HG02642 (cell line): ENCODE measurements at regions not wholly inside any gene's neighbourhood (a gene's known extent, or its start where the extent isn't known, plus 50 kb on each side); places are given as distances from the start of the nearest gene placed in this dataset.
"Not testable (repeated sequence)": the region's sequence is repeated elsewhere in the genome, so short reads cannot be mapped to it uniquely, and the experiment has no call there.

ENCODE experiments used
- ATAC-seq: cut with Tn5 transposase; IDR thresholded peaks from one replicate; pipeline ENCODE4 v1.9.1; 2021; ENCODE audit warnings: mild to moderate bottlenecking; ENCODE audit not compliant: unreplicated experiment, poor library complexity

- no peak for ATAC-seq
Observed at GRCh38 chr3:181915551-181915950, 203.8 kb downstream of the SOX2 start.

GRCh38 chr3:181916013-181916412 is 204.3 kb downstream of the SOX2 start:
- ATAC-seq: no peak

GRCh38 chr3:181917027-181917426 is 205.3 kb downstream of the SOX2 start:
- ATAC-seq: no peak

GRCh38 chr3:181919375-181919774 is 207.7 kb downstream of the SOX2 start:
- no peak for ATAC-seq

GRCh38 chr3:181920409-181920808 is 208.7 kb downstream of the SOX2 start:
- no peak for ATAC-seq

- peak; percentile 89 for ATAC-seq
Observed at GRCh38 chr3:181921220-181921619, 209.5 kb downstream of the SOX2 start.

- not testable (repeated sequence) for ATAC-seq
Observed at GRCh38 chr3:181925841-181926240, 214.1 kb downstream of the SOX2 start.

- no peak for ATAC-seq
Observed at GRCh38 chr3:181929501-181929900, 217.8 kb downstream of the SOX2 start.

- no peak for ATAC-seq
Observed at GRCh38 chr3:181930105-181930504, 218.4 kb downstream of the SOX2 start.

GRCh38 chr3:181932039-181932438 is 220.3 kb downstream of the SOX2 start:
- peak; percentile 54 for ATAC-seq

GRCh38 chr3:181933052-181933618 is 221.4 kb downstream of the SOX2 start:
- ATAC-seq: peak; percentile 46

GRCh38 chr3:181935915-181936314 is 224.2 kb downstream of the SOX2 start:
- ATAC-seq: no peak

- ATAC-seq: no peak
Observed at GRCh38 chr3:181936774-181937173, 225.0 kb downstream of the SOX2 start.

- ATAC-seq: not testable (repeated sequence)
Observed at GRCh38 chr3:181938580-181938979, 226.9 kb downstream of the SOX2 start.

- no peak for ATAC-seq
Observed at GRCh38 chr3:181940703-181941102, 229.0 kb downstream of the SOX2 start.

GRCh38 chr3:181941250-181941649 is 229.5 kb downstream of the SOX2 start:
- peak; percentile 81 for ATAC-seq

- no peak for ATAC-seq
Observed at GRCh38 chr3:181943285-181943684, 231.6 kb downstream of the SOX2 start.

- ATAC-seq: no peak
Observed at GRCh38 chr3:181947606-181948005, 235.9 kb downstream of the SOX2 start.

GRCh38 chr3:181948286-181948685 is 236.6 kb downstream of the SOX2 start:
- no peak for ATAC-seq

GRCh38 chr3:181952221-181952620 is 240.5 kb downstream of the SOX2 start:
- ATAC-seq: no peak

- no peak for ATAC-seq
Observed at GRCh38 chr3:181952929-181953328, 241.2 kb downstream of the SOX2 start.

GRCh38 chr3:181955566-181955965 is 243.8 kb downstream of the SOX2 start:
- ATAC-seq: peak; percentile 67

- ATAC-seq: peak; percentile 36
Observed at GRCh38 chr3:181956122-181956521, 244.4 kb downstream of the SOX2 start.
